Keratinocyte (primary cell): ENCODE measurements at regions not wholly inside any gene's neighbourhood (a gene's known extent, or its start where the extent isn't known, plus 50 kb on each side); places are given as distances from the start of the nearest gene placed in this dataset.

Experiments
- DNase-seq: peaks from one replicate; pipeline ENCODE4 v3.0.0-alpha.2; 2011; ENCODE audit warnings: low read depth, missing footprints, low spot score
- FAIRE-seq: peaks from 2 replicates; lab custom pipeline; 2011; peaks lifted over from hg19 to GRCh38; lab: Jason Lieb, UNC
- H2AFZ ChIP-seq: 2 replicates; pipeline ENCODE4 v1.6.0; 2012; ENCODE audit warnings: low read length, control low read depth, inconsistent platforms; ENCODE audit not compliant: control insufficient read depth
- H3K27ac ChIP-seq: 2 replicates; pipeline ENCODE4 v1.5.1; 2011; ENCODE audit warnings: low read length; ENCODE audit not compliant: control insufficient read depth, insufficient read depth
- H3K27me3 ChIP-seq: 3 replicates; pipeline ENCODE4 v1.6.0; 2011; ENCODE audit warnings: low read length; ENCODE audit not compliant: control insufficient read depth, insufficient read depth; ENCODE audit errors: extremely low read depth
- H3K36me3 ChIP-seq, 2 experiments: 2 replicates in 1 of 2; 3 replicates in 1 of 2; pipeline ENCODE4 v1.5.1; 2011; ENCODE audit warnings: low read length in 2 of 2, mild to moderate bottlenecking in 1 of 2; ENCODE audit not compliant: control insufficient read depth in 2 of 2, insufficient read depth in 2 of 2; ENCODE audit errors: extremely low read depth in 1 of 2
- H3K4me1 ChIP-seq: 3 replicates; pipeline ENCODE4 v1.5.1; 2011; ENCODE audit warnings: low read length; ENCODE audit not compliant: control insufficient read depth, insufficient read depth; ENCODE audit errors: extremely low read depth
- H3K4me2 ChIP-seq: 3 replicates; pipeline ENCODE4 v1.6.0; 2011; ENCODE audit warnings: low read depth, low read length; ENCODE audit not compliant: control insufficient read depth, insufficient read depth; ENCODE audit errors: extremely low read depth
- H3K4me3 ChIP-seq, 3 experiments: fragments of 200-600 bp in 1 of 3; sonication (generic) in 1 of 3; 2 replicates in 2 of 3; 3 replicates in 1 of 3; pipeline ENCODE4 v1.5.1; 2011 to 2016; ENCODE audit warnings: low read length in 3 of 3, mild to moderate bottlenecking in 3 of 3, control low read depth in 2 of 3, inconsistent platforms in 1 of 3, low read depth in 1 of 3, mixed read lengths in 1 of 3, mixed run types in 1 of 3, moderate library complexity in 1 of 3; ENCODE audit not compliant: control insufficient read depth in 2 of 3, insufficient read depth in 2 of 3; ENCODE audit errors: extremely low read depth in 1 of 3
- H3K79me2 ChIP-seq: 2 replicates; pipeline ENCODE4 v1.6.0; 2012; ENCODE audit warnings: low read length; ENCODE audit not compliant: control insufficient read depth, insufficient read depth
- H3K9ac ChIP-seq: 3 replicates; pipeline ENCODE4 v1.6.0; 2011; ENCODE audit warnings: low read length; ENCODE audit not compliant: control insufficient read depth, insufficient read depth; ENCODE audit errors: extremely low read depth
- H3K9me1 ChIP-seq: 3 replicates; pipeline ENCODE4 v1.6.0; 2011; ENCODE audit warnings: low read length; ENCODE audit not compliant: control insufficient read depth, insufficient read depth; ENCODE audit errors: extremely low read depth
- H3K9me3 ChIP-seq: 2 replicates; pipeline ENCODE4 v1.5.1; 2012; ENCODE audit warnings: low read depth, low read length; ENCODE audit not compliant: control insufficient read depth
- H4K20me1 ChIP-seq: 3 replicates; pipeline ENCODE4 v1.6.0; 2011; ENCODE audit warnings: low read length; ENCODE audit not compliant: control insufficient read depth, insufficient read depth; ENCODE audit errors: extremely low read depth
- CTCF ChIP-seq, 3 experiments: IDR thresholded peaks in 1 of 3; conservative IDR thresholded peaks in 1 of 3; optimal IDR thresholded peaks in 1 of 3; 2 replicates in 2 of 3; 3 replicates in 1 of 3; pipeline versions ENCODE3 to v1.5.1; 2011; ENCODE audit warnings: low read length in 3 of 3, mild to moderate bottlenecking in 3 of 3, moderate library complexity in 2 of 3, control low read depth in 1 of 3, inconsistent platforms in 1 of 3; ENCODE audit not compliant: insufficient read depth in 2 of 3; ENCODE audit errors: extremely low read depth in 1 of 3
- EZH2 ChIP-seq: IDR thresholded peaks from one replicate; pipeline ENCODE4 v1.6.1; 2012; ENCODE audit warnings: inconsistent platforms, mild to moderate bottlenecking, low read length, moderate library complexity
- dilution Hi-C: fragments of 300-500 bp; cut with MboI; formaldehyde crosslinking; loops from one replicate; pipeline ENCODE4 v1.7.0; 2020; ENCODE audit warnings: low sequenced_read_pairs; ENCODE audit not compliant: extremely low pct_ligation_motif_present

DNA sequence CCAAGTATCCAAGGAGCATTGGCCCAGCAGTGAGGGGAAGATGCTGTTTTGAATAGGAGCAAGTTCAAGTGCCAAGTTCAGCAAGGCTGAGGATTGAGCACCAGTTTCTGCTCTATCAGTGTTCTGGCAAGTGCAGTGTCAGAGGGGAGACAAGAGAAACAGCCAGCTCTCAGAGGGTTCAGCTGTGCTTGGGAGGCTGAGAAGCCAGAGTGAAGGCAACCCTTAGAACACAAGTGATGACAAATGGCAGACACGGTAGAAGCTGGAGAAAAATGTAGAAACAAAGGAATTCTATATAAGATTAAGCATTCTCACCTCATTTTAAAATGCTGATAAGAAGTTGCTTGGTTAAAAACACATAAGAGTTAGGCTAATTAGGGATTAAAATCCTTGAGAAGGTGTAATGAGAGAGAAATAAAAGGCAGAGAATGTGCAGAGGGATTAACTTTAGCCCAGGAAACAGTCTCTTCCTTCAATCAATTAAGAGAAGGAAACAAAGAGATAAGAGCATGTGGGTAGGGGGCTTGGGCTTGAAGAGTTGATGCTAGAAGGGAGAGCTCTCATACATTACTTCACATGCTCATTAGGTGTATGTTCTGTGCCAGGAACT, 475.4 kb downstream of the AJAP1 start:
- Histone ChIP-seq H3K36me3 (no peaks in the 10 kb centered on the region), H3K4me1 (no peaks in the 10 kb centered on the region), H3K4me2 (no peak overlapping the region), H3K9me1 (no peaks in the 10 kb centered on the region), H4K20me1 (no peaks in the 10 kb centered on the region), H3K79me2 (no peaks in the 10 kb centered on the region), H3K27me3 (no peaks in the 10 kb centered on the region), H3K27ac (no peak overlapping the region), H2AFZ (no peak overlapping the region), H3K9me3 (no peaks in the 10 kb centered on the region), H3K9ac (no peak overlapping the region), H3K4me3 (no peak overlapping the region)
- dilution Hi-C loops: no loop called here
- DNase-seq (no peak), FAIRE-seq (no peak)
- TF ChIP-seq EZH2 (no peak), CTCF (optimal IDR thresholded peaks at IDR 0.05 in 1 of 3, IDR thresholded peaks at IDR 0.05 in 1 of 3, conservative IDR thresholded peaks at IDR 0.05 in 1 of 3; ENCODE audit: extremely low read depth in 1 of 3, insufficient read depth in 2 of 3, low read length in 3 of 3) (no peak)

- dilution Hi-C loops: no loop called here
- H3K79me2 ChIP-seq: no peaks in the 10 kb centered on the region
- H4K20me1 ChIP-seq: no peaks in the 10 kb centered on the region
- H3K27ac ChIP-seq: no peak overlapping the region
- FAIRE-seq (no peak), DNase-seq (no peak)
- H2AFZ ChIP-seq: no peak overlapping the region
- no peaks in the 10 kb centered on the region for H3K9me3 ChIP-seq
- H3K27me3 ChIP-seq: no peaks in the 10 kb centered on the region
- TF ChIP-seq CTCF (optimal IDR thresholded peaks at IDR 0.05 in 1 of 3, IDR thresholded peaks at IDR 0.05 in 1 of 3, conservative IDR thresholded peaks at IDR 0.05 in 1 of 3; ENCODE audit: extremely low read depth in 1 of 3, insufficient read depth in 2 of 3, low read length in 3 of 3) (no peak), EZH2 (no peak)
- no peaks in the 10 kb centered on the region for H3K9me1 ChIP-seq
- H3K4me3 ChIP-seq: no peak overlapping the region
- H3K4me2 ChIP-seq: no peak overlapping the region
- H3K9ac ChIP-seq: no peak overlapping the region
- no peaks in the 10 kb centered on the region for H3K36me3 ChIP-seq
- H3K4me1 ChIP-seq: no peaks in the 10 kb centered on the region
These were observed 470.8 kb downstream of the AJAP1 start for GRCh38 chr1:5125208-5125607.
